ENCODE measurements at regions not wholly inside any gene's neighbourhood (a gene's known extent, or its start where the extent isn't known, plus 50 kb on each side); places are given as distances from the start of the nearest gene placed in this dataset.
A peak's percentile ranks its signal among the peaks of the same experiment; 100 is the strongest.

DNA sequence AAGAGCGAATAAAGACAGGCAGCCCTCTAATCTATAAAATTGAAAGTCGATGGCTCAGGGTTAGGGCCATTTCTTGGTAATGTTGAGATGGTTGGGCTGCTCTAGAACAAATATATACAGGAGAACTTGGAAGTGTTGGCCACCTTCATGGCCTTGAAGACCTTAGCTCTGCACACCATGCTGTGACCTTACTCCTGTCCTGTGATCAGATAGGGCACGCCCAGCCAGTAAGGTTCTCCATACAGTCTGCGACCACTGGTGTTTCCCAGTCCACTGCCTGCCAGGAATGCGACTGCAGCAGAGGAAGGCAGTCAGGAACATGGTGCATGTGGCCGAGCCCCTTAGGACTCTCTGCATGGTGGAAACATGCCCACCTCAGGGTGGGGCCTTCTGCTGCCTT, 73.2 kb upstream of the PSMA6 start:
- Mint-ChIP-seq H3K9me3 (ENCODE audit: unreplicated experiment) (no peaks in the 10 kb centered on the region), H3K27me3 (ENCODE audit: insufficient read depth, unreplicated experiment) (no peaks in the 10 kb centered on the region), H3K4me1 (ENCODE audit: insufficient read depth, unreplicated experiment) (peaks cover 18% of the 10 kb centered on the region), H3K27ac (ENCODE audit: low read depth, unreplicated experiment) (no peak overlapping the region), H3K36me3 (ENCODE audit: insufficient read depth, unreplicated experiment) (peaks cover 14% of the 10 kb centered on the region), H3K4me3 (ENCODE audit: unreplicated experiment) (no peak overlapping the region)
- no TSS peak for BruUV-seq (replicated peaks)
- POLR2A ChIA-PET, result interaction anchor here (1.0 kb wide), 1 partner anchor 61 kb away, joined by 3 read pairs; no protein-coding TSS in a partner anchor
- intact Hi-C loops (cut with micrococcal nuclease), result no loop called here
- TF ChIP-seq, protein P1, sequence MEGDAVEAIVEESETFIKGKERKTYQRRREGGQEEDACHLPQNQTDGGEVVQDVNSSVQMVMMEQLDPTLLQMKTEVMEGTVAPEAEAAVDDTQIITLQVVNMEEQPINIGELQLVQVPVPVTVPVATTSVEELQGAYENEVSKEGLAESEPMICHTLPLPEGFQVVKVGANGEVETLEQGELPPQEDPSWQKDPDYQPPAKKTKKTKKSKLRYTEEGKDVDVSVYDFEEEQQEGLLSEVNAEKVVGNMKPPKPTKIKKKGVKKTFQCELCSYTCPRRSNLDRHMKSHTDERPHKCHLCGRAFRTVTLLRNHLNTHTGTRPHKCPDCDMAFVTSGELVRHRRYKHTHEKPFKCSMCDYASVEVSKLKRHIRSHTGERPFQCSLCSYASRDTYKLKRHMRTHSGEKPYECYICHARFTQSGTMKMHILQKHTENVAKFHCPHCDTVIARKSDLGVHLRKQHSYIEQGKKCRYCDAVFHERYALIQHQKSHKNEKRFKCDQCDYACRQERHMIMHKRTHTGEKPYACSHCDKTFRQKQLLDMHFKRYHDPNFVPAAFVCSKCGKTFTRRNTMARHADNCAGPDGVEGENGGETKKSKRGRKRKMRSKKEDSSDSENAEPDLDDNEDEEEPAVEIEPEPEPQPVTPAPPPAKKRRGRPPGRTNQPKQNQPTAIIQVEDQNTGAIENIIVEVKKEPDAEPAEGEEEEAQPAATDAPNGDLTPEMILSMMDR (IDR thresholded peaks at IDR 0.05; ENCODE audit: unreplicated experiment), result no peak
- no peak for DNase-seq (ENCODE audit: unreplicated experiment)
- CTCF ChIA-PET, result interaction anchor here (0.6 to 3.1 kb wide), 5 partner anchors 10 to 186 kb away, joined by 3 to 16 read pairs (median 3); partner anchors contain the start of genes NFKBIA, PPP2R3C and PRORP

DNA sequence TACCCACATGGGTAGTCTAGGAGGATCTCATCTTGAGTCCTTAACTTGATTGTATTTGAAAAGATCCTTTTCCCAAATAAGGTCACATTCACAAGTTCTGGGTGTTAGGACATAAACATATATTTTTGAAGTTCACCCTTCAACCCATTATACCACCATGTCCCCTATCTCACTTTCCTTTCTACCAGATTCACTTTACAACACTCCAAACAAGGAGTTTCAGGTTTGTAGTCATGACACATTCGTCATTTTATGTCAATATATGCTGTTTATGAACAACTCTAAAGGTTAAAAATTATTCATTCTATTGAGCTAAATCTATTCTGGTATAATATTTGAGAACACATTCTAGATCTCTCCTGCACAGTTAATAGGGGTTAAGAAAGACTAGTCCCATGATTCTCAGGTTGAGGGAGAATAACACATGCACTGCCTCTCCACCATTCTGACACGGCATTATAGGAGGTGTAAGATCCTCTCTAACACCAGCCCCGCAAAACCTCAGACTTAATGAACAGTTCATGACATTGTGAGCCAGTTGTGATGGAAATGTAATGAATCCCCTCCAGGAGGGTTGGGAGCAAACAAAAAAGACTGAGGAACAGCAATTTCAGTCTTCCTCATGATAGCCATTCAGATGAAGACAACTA, 72.0 kb upstream of the PSMA6 start:
- Mint-ChIP-seq H3K27ac (ENCODE audit: low read depth, unreplicated experiment) (peak overlapping the region; percentile 58), H3K27me3 (ENCODE audit: insufficient read depth, unreplicated experiment) (no peaks in the 10 kb centered on the region), H3K36me3 (ENCODE audit: insufficient read depth, unreplicated experiment) (peaks cover 14% of the 10 kb centered on the region), H3K9me3 (ENCODE audit: unreplicated experiment) (no peaks in the 10 kb centered on the region), H3K4me3 (ENCODE audit: unreplicated experiment) (no peak overlapping the region), H3K4me1 (ENCODE audit: insufficient read depth, unreplicated experiment) (peaks cover 10% of the 10 kb centered on the region)
- DNase-seq (ENCODE audit: unreplicated experiment), result no peak
- TF ChIP-seq, protein P1 (IDR thresholded peaks at IDR 0.05; ENCODE audit: unreplicated experiment), result no peak
- CTCF ChIA-PET, result interaction anchor here (0.6 to 3.1 kb wide), 2 partner anchors 9 to 67 kb away, joined by 3 to 16 read pairs; no protein-coding TSS in a partner anchor
- POLR2A ChIA-PET, result interaction anchor here (0.7 kb wide), 1 partner anchor 88 kb away, joined by 3 read pairs; no protein-coding TSS in a partner anchor
- no TSS peak for BruUV-seq (replicated peaks)
- intact Hi-C loops (cut with micrococcal nuclease), result no loop called here

DNA sequence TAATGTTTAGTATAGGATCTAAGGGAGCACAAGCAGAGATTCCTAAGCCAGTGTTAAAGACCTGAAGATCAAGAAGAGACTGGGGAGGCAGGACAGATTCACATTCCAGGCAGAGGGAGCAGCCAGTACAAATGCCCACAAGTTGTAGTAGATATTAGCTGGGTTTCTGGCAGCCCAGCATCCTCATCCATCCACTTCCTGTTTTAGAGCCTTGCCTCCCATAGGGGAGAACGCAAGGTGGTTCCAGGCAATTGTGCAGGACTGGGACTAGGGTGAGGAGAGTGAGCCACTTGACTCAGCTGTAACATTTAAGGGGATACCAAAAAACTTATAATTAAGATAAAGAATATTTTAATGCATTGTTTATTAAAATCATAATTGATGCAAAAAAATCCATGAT, 71.3 kb upstream of the PSMA6 start:
- BruUV-seq (replicated peaks), result no TSS peak
- TF ChIP-seq, protein P1 (IDR thresholded peaks at IDR 0.05; ENCODE audit: unreplicated experiment), result no peak
- no peaks in the 10 kb centered on the region for H3K9me3 Mint-ChIP-seq (ENCODE audit: unreplicated experiment)
- DNase-seq (ENCODE audit: unreplicated experiment), result no peak
- ChIA-PET POLR2A (interaction anchor here (0.7 kb wide), 1 partner anchor 73 kb away, joined by 3 read pairs; no protein-coding TSS in a partner anchor), CTCF (interaction anchor here (0.5 to 3.1 kb wide), 3 partner anchors 9 to 170 kb away, joined by 3 to 16 read pairs (median 3); no protein-coding TSS in a partner anchor)
- intact Hi-C loops (cut with micrococcal nuclease), result no loop called here
- H3K36me3 Mint-ChIP-seq (ENCODE audit: insufficient read depth, unreplicated experiment), result peaks cover 14% of the 10 kb centered on the region
- peak overlapping the region; percentile 58 for H3K27ac Mint-ChIP-seq (ENCODE audit: low read depth, unreplicated experiment)
- H3K4me3 Mint-ChIP-seq (ENCODE audit: unreplicated experiment), result no peak overlapping the region
- no peaks in the 10 kb centered on the region for H3K27me3 Mint-ChIP-seq (ENCODE audit: insufficient read depth, unreplicated experiment)
- H3K4me1 Mint-ChIP-seq (ENCODE audit: insufficient read depth, unreplicated experiment), result peaks cover 8% of the 10 kb centered on the region

DNA sequence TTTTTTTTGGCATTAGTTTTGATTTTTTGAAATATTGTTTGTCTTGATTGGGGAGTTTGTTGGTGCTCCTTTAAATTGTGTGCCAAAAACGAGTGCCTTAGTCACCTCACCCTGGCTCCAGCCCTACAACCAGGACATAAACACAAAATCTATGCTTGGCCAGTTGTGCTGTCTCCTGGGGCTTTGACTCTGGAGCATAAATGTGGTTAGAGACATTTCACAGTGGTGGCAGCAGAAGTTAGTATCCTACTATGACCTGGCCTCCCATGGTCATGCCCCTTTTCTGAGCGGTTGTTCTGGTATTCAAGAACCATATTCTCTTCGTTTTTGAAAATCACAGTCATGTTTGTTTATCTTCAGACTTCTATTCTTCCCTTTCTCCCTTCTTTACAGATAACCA, 70.7 kb upstream of the PSMA6 start:
- H3K27ac Mint-ChIP-seq (ENCODE audit: low read depth, unreplicated experiment), result peak overlapping the region; percentile 70
- TF ChIP-seq, protein P1 (IDR thresholded peaks at IDR 0.05; ENCODE audit: unreplicated experiment), result no peak
- ChIA-PET POLR2A (interaction anchor here (0.7 to 0.8 kb wide), 3 partner anchors 8 to 226 kb away, joined by 3 to 4 read pairs (median 4); no protein-coding TSS in a partner anchor), CTCF (interaction anchor here (0.5 to 0.8 kb wide), 2 partner anchors 169 to 201 kb away, joined by 3 read pairs; no protein-coding TSS in a partner anchor)
- DNase-seq (ENCODE audit: unreplicated experiment), result peak; percentile 28
- H3K27me3 Mint-ChIP-seq (ENCODE audit: insufficient read depth, unreplicated experiment), result no peaks in the 10 kb centered on the region
- intact Hi-C loops (cut with micrococcal nuclease), result no loop called here
- H3K4me1 Mint-ChIP-seq (ENCODE audit: insufficient read depth, unreplicated experiment), result peaks cover 8% of the 10 kb centered on the region
- BruUV-seq (replicated peaks), result no TSS peak
- H3K4me3 Mint-ChIP-seq (ENCODE audit: unreplicated experiment), result no peak overlapping the region
- H3K36me3 Mint-ChIP-seq (ENCODE audit: insufficient read depth, unreplicated experiment), result peaks cover 14% of the 10 kb centered on the region
- H3K9me3 Mint-ChIP-seq (ENCODE audit: unreplicated experiment), result no peaks in the 10 kb centered on the region

Data from MCF 10A (cell line).